Fibroblast of mammary gland (primary cell): ENCODE measurements at regions not wholly inside any gene's neighbourhood (a gene's known extent, or its start where the extent isn't known, plus 50 kb on each side); places are given as distances from the start of the nearest gene placed in this dataset.
A peak's percentile ranks its signal among the peaks of the same experiment; 100 is the strongest.

Experiments used
- DNase-seq: peaks from one replicate; pipeline ENCODE4 v3.0.0-alpha.2; 2010; ENCODE audit warnings: low read depth
- H3K4me3 ChIP-seq: 2 replicates; pipeline ENCODE4 v1.5.1; 2011; ENCODE audit warnings: low read depth, mild to moderate bottlenecking, low read length, moderate library complexity; ENCODE audit not compliant: control insufficient read depth
- TF ChIP-seq, protein P1 (sequence below): conservative IDR thresholded peaks from 2 replicates; pipeline ENCODE4 v1.5.1; 2011; ENCODE audit warnings: low read depth, low read length, inconsistent platforms; ENCODE audit not compliant: control insufficient read depth, insufficient read depth

- TF ChIP-seq, protein P1, sequence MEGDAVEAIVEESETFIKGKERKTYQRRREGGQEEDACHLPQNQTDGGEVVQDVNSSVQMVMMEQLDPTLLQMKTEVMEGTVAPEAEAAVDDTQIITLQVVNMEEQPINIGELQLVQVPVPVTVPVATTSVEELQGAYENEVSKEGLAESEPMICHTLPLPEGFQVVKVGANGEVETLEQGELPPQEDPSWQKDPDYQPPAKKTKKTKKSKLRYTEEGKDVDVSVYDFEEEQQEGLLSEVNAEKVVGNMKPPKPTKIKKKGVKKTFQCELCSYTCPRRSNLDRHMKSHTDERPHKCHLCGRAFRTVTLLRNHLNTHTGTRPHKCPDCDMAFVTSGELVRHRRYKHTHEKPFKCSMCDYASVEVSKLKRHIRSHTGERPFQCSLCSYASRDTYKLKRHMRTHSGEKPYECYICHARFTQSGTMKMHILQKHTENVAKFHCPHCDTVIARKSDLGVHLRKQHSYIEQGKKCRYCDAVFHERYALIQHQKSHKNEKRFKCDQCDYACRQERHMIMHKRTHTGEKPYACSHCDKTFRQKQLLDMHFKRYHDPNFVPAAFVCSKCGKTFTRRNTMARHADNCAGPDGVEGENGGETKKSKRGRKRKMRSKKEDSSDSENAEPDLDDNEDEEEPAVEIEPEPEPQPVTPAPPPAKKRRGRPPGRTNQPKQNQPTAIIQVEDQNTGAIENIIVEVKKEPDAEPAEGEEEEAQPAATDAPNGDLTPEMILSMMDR, result no peak
- H3K4me3 ChIP-seq, result no peak overlapping the region
- DNase-seq, result no peak
Observed at GRCh38 chr18:6557770-6558248, 143.1 kb upstream of the L3MBTL4 start.

GRCh38 chr18:6558446-6559156 is 143.9 kb upstream of the L3MBTL4 start:
- no peak for DNase-seq
- H3K4me3 ChIP-seq, result no peak overlapping the region
- TF ChIP-seq, protein P1, result no peak

DNA sequence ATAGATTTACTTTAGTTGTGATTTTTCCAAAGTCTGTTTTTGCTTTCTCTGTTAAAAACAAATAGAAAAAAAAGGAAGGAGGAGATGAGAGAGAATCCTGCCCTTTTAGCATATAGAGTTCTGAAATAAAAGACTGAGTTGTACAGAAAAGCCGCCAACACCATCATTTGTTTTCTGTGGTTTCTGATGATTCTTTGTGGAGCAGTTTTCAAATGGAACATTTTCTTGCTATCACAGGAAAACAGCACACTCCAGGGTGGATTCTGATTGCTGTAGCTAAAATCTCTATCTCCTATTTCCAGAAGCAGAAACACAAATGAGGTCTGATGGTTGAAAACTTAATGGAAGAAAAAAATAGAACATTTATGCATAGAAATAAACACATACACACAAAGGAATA is 144.6 kb upstream of the L3MBTL4 start:
- no peak overlapping the region for H3K4me3 ChIP-seq
- TF ChIP-seq, protein P1, result no peak
- no peak for DNase-seq

DNA sequence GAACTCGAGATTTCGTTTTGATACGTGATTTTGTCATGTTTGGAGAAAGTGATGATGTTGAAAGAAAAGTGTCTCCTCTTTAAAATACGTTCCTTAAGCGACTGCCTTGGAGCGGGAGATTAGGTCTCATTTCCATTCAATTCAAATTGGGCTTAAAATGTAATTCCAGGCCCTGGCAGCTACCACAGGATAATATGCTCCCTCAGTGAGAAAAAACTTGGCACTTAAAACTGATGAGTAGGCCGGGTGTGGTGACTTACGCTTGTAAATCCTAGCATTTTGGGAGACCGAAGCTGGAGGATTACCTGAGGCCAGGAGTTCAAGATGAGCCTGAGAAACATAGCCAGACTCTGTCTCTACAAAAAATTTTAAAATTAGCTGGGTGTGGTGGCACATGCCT is 146.3 kb upstream of the L3MBTL4 start:
- TF ChIP-seq, protein P1, result no peak
- DNase-seq, result no peak
- H3K4me3 ChIP-seq, result no peak overlapping the region

- DNase-seq, result peak; percentile 78
- TF ChIP-seq, protein P1, result no peak
- no peak overlapping the region for H3K4me3 ChIP-seq
Observed at GRCh38 chr18:6561420-6561861, 146.7 kb upstream of the L3MBTL4 start.

DNA sequence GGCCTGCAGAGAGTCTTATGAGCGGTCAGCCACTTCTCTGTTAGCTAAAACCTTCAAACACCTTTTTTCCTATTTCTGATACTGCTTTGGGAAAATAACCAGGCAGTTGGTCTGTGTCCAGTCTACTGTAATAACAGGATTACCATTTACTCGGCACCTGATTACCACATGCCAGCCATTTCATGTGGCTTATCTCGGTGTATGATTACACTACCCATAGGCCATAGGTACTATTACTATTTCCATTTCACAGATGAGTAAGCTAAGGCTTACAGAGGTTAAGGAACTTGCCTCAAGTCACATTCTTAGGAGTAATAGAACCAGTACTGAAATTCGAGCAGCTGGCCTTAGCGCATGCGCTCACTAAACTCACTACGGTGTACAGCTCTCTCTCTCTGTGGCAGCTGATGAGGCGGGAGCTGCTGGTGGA is 147.2 kb upstream of the L3MBTL4 start:
- TF ChIP-seq, protein P1, result no peak
- DNase-seq, result no peak
- no peak overlapping the region for H3K4me3 ChIP-seq
